GM18499 (cell line): ENCODE measurements at regions not wholly inside any gene's neighbourhood (a gene's known extent, or its start where the extent isn't known, plus 50 kb on each side); places are given as distances from the start of the nearest gene placed in this dataset.

Experiments
- ATAC-seq: cut with Tn5 transposase; IDR thresholded peaks from one replicate; pipeline ENCODE4 v1.9.1; 2021; ENCODE audit warnings: moderate number of reproducible peaks; ENCODE audit not compliant: insufficient read depth, unreplicated experiment

DNA sequence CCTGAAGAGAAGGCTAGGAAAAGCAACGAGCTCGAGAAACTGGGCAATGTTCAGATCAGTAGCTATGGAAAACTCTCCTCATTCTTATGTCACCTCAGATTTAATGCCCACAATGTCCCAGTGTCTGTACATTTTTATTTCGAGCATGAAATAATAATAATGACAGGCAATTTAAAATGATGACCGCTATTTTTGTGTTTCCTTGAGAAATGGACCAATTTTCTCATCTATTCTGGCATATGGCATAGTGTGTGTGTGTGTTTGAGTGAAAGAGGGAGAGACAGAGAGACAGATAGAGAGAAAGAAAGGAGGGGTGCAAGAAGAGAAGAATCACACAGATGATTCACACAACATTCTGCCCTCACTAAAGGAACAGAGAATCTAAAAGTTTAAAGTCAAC, 119.1 kb upstream of the C1orf21 start:
- ATAC-seq: no peak

DNA sequence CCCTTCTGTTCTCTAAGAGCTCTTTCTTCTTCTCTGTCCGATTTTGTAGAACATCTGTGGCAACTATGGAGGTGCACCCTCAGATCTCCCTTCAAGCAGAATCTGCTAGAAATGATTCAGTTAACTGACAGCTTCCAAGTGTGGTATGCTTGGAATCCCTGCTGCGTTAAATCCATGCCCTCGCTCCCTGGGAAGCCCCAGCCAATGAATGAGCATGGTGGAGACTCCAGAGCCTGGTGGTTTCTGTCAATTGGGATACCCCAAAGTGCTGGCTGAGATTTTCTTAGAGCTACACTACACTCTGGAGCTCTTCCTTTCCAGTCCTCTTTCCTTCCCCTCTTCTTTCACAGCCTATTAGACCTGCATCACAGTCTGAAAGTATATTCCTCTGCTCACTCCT, 116.3 kb upstream of the C1orf21 start:
- no peak for ATAC-seq

DNA sequence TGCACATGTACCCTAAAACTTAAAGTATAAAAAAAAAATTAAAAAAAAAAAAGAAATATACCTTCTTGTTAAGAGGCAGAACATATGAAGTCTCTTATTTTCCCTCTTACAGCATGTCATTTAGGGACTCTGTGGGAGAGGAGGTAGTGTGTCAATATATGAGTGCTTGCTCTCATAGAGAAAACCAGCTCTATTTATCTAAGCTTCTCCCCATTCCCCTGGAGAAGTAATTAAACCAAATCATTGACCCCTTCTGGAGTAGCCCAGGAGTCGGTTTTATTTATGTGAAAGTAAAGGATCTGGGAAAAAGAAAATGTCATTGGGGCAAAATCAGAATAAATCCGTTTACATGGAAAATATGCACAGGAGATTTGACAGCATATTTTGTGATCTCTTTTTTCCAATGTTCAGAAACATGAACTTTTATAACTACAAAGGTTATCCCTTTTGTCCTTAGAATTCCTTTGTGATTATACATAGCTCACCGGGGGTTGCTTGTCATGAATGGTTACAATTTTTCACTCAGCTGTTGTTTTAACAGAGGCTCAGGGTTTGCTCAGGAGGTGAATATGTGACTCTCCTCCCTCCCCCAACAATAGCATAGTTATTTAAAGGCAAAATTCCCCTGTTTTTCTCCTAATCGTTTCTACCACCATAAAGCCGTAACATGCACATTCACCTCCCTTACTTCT, 114.5 kb upstream of the C1orf21 start:
- no peak for ATAC-seq

DNA sequence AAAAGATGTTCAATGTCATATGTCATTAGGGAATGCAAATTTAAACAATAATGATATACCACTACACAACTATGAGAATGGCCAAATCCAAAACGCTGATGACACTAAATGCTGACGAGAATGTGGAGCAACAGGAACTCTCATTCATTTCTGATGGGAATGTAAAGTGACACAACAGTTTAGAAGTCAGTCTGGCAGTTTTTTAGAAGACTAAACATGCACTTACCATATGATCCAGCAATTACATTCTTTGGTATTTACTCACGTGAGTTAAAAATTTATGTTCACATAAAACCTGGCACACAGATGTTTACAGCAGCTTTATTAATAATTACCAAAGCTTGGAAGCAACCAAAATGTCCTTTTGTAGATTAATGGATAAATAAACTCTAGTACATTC, 110.4 kb upstream of the C1orf21 start:
- no peak for ATAC-seq

DNA sequence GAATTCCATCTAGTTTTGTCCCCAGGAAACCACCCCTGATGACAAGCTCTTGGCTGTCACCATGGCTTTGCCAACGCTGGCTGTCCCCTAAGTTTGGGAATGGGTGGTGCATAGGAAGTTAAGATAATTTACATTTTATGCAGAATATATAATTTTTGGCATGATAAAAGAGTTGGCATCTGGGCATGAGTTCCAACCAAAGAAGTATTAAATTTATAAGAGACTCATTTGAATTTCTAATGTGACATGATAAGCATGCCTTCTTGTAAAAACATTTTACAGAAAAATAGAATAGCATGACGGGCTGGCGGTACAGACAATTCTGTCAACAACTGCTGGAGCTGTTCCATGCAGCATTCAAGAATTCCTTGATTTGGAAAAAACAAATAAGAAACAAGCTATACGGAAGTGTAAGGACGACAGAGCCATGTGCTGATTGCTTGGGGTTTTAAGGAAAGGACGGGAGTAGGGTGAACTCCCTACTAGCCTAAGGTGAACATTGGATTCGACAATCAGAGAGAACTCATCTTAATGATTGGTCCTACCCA, 106.8 kb upstream of the C1orf21 start:
- no peak for ATAC-seq

DNA sequence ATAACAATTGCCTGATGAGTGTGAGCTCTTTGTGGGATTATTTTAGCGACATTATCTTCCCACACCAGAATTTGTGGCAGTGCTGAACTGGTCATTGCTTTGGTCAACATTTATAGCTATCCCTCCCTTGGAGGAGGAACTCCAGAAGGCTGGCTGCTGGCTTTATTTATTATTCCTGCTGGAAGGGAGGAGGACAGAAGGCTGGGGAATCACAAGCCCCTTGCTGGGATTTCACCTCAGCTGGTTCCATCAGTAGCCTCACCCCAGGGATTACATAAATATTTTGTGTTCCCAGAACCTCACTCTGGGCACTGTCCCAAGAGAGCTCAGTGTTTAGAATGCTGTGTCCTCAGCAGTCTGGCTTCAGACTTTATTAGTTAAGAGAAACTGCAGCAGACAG, 102.8 kb upstream of the C1orf21 start:
- ATAC-seq: no peak

DNA sequence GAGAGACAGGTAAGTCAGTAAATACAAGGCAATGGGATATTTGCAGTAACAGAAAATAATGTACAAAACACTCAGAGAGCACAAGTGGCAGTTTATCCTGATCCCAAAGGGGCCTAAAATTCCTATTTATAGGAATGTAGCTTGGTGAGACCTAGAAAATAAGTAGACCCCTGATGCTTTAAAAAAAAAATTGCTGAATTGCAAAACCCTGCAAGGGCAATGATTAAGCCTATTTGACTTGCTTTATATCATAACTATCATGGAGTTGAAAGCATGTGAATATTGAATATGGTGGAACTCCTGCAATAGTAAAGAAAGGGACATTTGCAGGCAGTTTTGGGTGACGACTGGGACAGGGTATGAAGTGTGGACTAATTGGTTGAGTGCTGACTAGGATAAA, 101.9 kb upstream of the C1orf21 start:
- ATAC-seq: no peak

DNA sequence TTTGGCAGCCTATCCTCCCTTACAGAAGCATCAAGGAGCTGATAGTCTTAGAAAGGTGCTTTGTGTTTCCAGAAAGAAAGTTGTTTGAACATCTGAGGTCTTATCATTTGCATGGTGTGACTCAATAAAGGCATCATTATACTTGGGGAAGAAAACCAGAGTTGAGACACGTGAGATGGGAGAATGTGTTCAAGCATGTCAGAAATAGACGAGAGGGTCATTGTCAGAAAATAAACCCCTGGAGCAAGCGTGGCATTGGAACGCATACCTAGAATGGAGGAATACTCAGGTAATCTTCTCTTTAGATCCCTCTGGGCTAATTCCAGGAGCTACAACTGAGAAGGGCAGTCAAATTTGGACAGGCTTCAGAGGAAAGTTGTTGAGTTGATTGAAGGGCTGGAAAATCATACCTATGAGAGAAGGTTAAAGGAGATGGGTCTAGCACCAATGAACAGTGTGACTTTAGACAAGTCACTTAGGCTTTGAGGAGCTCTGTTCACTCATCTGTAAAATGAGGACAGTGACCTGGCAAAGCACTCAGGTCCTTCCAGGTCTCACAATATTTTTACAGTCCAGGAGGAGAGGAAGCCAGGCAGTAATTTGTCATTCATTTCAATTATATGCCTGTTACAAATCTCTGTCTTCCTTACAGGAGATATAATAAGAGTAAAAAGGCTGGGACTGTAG, 101.3 kb upstream of the C1orf21 start:
- no peak for ATAC-seq

DNA sequence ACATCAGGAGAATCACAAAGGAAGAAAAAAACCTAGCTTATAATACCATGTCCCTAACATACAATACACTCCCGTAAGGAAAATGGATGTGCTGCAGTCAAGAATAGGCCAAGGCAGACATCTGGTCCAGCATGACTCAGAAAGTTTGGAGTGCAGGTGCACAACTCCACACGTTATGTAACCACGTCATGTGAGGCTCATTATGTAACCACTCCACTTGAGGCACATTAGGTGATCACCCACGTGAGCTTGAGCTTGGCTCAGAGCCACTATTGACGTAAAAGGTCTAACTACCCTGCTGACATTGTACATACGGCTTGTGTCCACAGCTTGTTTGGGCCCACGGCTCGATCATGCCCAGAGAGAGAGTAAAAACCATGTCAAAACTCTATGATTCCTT, 99.8 kb upstream of the C1orf21 start:
- ATAC-seq: no peak

DNA sequence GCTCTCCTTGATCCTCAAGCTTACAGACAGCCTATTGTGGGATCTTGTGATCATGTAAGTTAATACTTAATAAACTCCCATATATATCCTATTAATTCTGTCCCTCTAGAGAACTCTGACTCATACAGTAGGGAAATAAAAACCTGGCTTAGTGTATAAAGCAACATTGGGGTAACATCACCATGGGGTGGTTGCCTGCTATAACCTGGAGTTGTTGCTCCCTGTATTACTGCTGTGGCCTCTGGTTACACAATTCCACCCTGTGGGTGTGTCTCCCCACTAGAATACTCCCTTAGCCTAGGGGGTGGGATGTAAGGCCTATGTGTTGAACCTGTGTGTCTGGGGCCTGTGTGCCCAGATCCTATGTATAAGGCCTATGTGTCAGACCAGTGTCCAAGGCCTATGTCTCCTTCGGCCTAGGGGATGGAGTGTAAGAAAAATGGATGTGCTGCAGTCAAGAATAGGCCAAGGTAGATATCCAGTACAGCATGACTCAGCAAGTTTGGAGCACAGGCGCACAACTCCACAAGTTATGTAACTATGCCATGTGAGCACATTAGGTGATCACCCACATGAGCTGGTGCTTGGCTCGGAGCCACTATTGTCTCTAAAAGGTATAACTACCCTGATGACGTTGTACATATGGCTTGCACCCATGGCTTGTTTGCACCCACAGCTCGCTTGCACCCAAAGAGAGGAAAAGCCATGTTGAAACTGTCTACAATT, 96.8 kb upstream of the C1orf21 start:
- ATAC-seq: no peak

DNA sequence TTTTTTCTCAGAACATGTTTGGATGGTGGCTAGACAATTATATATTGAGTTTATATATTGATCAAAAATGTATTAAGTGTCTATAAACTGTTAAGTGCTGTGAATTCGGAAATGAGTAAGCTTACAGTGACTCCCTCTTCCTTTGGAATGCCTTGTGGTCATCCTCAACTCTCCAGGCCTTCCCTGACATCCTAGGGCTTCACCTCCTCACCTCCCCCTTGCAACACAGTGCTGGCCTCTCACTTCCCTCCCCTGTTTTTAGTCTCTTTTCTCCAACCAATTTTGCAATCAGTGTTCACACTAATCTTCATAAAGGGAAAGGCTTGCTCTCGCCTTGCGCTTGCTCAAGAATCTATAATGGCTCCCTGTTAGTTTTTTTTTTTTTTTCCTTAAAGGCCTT, 95.1 kb upstream of the C1orf21 start:
- no peak for ATAC-seq

DNA sequence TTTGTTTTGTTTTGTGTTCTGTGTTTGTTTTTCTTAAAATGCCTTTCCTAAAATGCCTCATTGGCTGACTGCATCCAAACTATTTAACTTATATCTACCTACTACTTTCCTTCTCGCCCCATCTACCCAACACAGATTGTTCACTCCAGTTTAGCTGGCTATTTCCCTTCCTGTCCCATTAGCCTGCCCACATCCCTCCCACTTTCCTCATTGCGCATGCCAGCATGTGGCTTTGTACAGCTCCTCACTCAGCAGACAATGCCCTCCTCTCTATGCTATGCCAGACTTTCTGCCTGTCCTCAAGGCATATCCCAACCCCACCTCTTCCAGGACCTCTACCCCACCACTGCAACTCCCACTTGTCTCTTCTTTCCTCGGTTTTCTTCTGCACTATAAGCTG, 94.7 kb upstream of the C1orf21 start:
- ATAC-seq: no peak

DNA sequence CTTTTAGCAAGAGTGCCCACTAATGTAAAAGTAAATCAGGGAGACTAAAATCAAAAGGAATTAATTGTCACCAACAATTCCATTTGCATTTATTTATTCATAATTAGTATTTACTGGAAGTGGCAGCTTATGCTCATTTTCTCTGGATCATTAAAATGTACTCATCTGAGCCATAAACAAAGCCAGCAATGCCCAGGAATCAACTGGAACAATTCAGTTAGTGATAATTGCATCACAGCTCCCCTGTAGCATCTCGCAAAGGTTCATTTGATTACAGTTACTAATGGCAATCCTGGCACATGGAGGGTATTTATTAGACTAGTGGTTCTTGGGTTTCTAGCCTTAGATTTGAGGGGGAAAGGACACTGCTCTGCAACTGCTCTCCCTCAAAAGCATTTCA, 92.7 kb upstream of the C1orf21 start:
- no peak for ATAC-seq

DNA sequence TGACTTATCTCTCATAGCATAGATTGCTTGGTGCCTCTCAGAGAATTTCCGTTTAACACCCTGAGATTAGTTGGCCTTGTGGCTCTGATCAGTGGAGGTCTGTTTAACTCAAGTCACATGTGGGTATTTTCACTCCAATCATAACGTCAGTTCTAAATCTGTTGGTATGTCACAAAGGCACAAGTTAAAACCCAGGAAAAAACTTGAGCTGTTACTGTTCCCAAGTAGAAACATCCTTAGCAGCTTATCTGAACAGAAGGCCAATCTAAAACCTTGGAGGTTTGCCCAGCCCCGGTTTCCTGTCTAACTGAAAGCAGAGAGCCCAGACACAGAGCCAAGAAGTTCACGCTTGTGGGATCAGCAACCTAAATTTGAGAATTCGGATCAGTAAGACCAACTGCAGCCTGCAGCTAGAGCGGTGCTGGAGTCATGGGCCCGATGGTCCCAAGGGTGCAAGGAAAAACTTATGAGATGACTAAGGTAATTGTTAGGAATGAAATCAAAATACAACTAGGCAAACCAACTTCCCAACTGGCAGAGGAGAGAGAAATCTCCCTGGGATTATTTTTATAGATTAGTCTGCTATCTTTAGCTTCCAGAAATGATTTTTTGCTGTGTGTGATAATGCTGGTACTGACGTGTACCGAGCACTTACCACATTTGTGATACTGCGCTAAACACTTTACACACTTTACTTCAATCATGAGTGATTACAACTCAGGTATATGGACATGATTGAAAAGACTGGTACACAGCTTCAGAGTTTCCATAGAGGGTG, 90.2 kb upstream of the C1orf21 start:
- ATAC-seq: no peak

DNA sequence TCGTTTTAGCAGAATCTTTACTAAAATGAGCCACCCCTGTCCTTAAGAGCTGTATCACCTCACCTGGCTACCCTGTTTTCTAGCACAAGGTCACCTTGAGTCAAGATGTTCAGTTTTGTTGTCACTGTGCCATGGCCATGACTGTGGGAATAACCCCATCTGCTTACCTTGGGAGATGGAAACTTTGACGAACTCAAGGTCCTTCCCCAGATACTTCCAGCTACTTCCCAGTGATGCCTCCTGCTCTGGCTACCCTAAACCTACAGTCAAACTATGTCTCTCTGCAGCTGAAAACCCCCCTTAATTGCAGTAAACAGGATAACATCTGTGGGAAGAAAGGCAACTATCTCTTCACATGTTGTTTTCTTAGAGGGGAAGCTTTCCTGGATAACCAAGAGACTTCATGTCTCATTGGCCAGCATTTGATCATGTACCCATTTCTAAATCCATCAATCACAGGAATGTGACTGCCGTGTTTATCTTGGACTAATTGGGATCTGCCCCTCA, 89.5 kb upstream of the C1orf21 start:
- ATAC-seq: no peak

DNA sequence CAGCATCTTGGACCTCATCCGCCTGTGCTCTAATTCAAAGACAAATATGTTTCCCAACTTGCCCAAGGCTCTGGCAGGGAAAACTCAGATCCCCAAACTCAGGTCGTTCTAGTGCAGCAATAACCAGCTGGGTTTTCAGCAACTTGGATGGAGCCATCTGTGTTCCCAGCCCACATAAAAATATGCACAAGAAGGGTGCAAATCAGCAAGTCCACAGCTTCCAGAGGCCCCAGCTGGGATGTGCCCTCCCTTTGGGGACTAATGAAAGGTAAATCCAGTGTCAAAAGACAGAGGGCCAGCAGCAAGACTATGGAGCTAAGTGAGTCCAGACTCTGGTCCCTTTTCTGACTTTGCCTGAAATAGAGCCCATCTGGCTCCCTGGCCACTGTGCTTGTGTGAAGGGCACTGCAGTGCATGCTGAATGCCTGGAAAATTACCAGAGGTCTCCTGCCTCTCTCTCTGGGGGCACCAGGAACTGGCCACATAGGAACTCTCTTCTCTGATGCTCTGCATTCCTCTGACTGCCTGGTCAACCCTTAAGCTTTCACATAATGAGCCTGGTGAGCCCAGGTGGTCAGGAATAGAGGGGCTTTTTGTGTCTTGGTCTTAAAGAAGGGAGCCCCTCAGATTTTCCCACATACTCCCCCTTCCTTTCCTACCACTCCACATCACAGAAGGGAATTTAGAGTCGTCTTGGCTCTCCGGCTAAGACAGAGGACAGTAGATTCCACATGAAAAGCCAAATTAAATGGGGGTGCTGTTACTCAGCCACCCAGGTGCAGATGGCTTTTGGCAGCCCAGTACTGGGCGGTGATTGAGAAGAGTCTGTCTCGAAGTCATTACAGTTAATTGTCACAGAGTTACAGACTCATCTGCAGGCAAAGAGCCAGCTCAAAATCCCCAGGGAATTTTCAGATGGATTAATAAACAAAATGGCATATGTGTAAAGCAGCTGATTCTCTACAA, 88.1 kb upstream of the C1orf21 start:
- ATAC-seq: no peak

DNA sequence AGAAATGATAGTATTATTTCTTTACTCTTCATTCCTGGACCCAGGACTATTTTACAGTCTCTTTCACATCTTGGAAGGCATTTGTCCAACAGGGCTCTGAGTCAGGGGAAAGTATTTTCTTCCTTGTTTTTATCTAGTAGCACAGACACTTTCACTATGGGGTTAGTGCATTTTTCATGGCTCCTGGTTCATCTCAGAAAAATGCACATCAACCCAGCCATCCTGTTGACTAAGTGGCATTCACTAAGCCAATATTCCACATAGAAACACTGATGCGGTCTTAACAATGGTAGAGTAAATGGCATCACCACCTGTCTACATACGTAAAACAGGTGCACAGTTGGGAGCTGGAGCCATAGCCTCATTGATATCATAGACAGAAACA, 87.4 kb upstream of the C1orf21 start:
- ATAC-seq: no peak

DNA sequence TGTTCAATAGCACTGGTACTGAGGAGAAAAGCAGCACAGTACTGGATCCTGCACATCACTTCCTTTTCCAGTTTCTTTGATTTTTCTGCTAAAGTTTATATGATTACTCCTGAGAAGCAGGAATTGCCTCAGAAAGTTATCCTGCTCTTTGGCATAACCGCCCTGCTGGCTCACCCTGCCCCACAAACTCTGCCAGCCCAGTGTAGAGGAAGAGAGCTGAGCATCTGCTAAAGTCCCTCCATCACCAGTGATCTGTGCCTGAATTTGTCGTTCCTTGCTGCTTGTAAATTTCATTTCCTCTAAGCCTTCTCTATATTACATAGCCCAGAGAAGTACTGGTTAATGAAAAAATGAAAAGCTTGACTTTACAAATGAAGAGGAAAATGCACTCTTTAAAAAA, 87.0 kb upstream of the C1orf21 start:
- ATAC-seq: no peak

DNA sequence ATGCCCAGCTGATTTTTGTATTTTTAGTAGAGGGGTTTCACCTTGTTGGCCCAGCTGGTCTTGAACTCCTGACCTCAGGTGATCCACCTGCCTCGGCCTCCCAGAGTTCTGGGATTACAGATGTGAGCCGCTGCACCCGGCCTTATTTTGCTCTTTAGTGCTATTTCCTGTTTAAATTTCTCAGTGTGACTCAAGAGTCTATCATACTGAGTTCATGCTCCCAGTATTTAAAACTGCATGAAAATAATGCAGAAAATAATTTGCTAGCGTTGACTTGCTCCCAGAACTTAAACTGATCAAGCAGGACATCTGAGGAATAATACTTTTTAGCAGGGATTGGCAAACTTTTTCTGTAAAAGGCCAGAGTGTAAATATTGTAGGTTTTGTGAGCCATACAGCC, 86.4 kb upstream of the C1orf21 start:
- no peak for ATAC-seq
